ACC112 (cell line): ENCODE measurements at regions not wholly inside any gene's neighbourhood (a gene's known extent, or its start where the extent isn't known, plus 50 kb on each side); places are given as distances from the start of the nearest gene placed in this dataset.

Source experiments
- H2AFZ ChIP-seq: fragments of 200-600 bp; sonication (generic); one replicate; pipeline ENCODE4 v1.6.0; 2017; ENCODE audit warnings: antibody characterized with exemption, low read length; ENCODE audit not compliant: unreplicated experiment
- H3K27ac ChIP-seq: fragments of 200-600 bp; sonication (generic); 2 replicates; pipeline ENCODE4 v1.5.1; 2014; ENCODE audit warnings: low read depth, mild to moderate bottlenecking, antibody characterized with exemption, low read length, moderate library complexity
- H3K27me3 ChIP-seq: fragments of 200-600 bp; sonication (generic); 2 replicates; pipeline ENCODE4 v1.6.1; 2014; ENCODE audit warnings: mild to moderate bottlenecking, antibody characterized with exemption, low read length, moderate library complexity, mixed read lengths; ENCODE audit not compliant: insufficient read depth
- H3K36me3 ChIP-seq: fragments of 200-600 bp; sonication (generic); 2 replicates; pipeline ENCODE4 v1.6.1; 2016; ENCODE audit warnings: mild to moderate bottlenecking, antibody characterized with exemption, low read length, moderate library complexity, mixed read lengths; ENCODE audit not compliant: insufficient read depth
- H3K4me1 ChIP-seq: fragments of 200-600 bp; sonication (generic); one replicate; pipeline ENCODE4 v1.6.1; 2016; ENCODE audit warnings: low read length, mixed read lengths; ENCODE audit not compliant: insufficient read depth, unreplicated experiment, control insufficient read depth
- H3K4me3 ChIP-seq: fragments of 200-600 bp; sonication (generic); 2 replicates; pipeline ENCODE4 v1.5.1; 2014; ENCODE audit warnings: mild to moderate bottlenecking, low read depth, low read length
- H3K79me2 ChIP-seq: fragments of 200-600 bp; sonication (generic); one replicate; pipeline ENCODE4 v1.6.0; 2016; ENCODE audit warnings: low read length; ENCODE audit not compliant: control insufficient read depth, unreplicated experiment, insufficient read depth

DNA sequence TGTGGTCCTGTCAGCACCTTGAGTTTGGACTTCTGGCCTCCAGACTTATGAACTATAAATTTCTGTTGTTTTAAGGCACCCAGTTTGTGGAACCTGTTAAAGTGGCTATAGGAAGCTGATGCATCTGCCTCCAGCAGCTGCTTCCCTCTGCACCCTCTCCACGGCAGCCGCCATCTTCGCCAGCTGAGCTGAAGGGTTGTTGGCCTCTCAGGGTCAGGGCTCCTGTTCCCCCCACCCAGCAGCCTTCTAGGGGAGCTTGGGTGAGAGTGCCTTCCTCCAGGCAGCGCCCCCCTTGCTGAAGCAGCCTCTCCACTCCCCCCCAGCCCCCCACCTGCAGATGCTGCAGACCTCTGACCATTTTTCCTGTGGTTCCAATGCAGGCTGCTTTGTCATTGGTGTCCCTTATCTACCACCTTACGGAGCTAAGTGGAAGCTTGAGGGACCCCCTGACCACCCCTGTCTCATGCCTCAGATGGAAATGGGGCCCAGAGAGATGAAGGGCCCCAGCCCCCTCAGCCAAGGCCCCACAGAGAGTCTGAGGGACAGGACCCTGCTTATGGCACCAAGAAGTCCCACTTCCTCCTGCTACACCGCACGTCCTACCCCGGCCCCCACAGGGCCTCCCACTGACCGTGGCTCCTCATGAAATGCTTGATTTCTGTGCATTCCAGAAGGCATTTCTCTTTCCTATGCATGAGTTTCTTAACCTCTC, 61.4 kb upstream of the TLE3 start:
- no peak overlapping the region for H3K27ac ChIP-seq
- no peak overlapping the region for H2AFZ ChIP-seq
- H3K27me3 ChIP-seq = no peaks in the 10 kb centered on the region

GRCh38 chr15:70158309-70159000, 60.7 kb upstream of the TLE3 start:
- Histone ChIP-seq H3K4me3 (no peak overlapping the region), H2AFZ (no peak overlapping the region), H3K27ac (no peak overlapping the region), H3K4me1 (peaks cover 30% of the 10 kb centered on the region), H3K79me2 (no peaks in the 10 kb centered on the region), H3K36me3 (no peaks in the 10 kb centered on the region), H3K27me3 (no peaks in the 10 kb centered on the region)

More for the DNA sequence above, 61.4 kb upstream of the TLE3 start:
- Histone ChIP-seq H3K36me3 (no peaks in the 10 kb centered on the region), H3K4me3 (no peak overlapping the region), H3K4me1 (peaks cover 30% of the 10 kb centered on the region), H3K79me2 (no peaks in the 10 kb centered on the region)

DNA sequence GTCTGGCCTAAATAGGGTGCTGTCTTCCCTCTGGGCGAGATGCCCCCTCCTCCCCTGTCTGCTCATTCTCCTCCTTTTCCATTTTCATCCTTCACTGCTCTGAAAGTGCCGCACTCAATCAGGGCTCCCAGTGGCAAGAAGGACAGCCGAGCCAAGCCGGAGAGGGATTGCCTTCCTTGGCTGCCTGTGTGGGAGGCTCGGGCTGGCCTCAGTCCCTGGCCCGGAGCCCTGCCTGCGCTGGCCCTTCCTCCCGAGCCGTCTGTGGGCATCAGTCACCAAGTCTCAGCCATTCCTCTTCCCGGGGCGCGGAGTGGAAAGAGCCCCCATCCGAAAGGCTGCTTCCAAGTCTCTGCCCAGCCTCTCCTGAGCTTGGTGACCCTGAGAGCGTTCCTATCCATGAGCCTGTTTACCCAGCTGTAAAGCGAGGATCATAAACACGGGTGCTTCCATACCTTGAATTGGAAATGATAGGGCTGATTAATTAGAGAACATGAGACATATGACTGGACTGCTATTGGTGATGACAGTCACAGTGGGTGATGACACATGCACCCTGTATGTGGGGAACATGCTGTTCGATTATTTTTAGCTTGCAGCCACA, 59.1 kb upstream of the TLE3 start:
- H3K27ac ChIP-seq = peak overlapping the region; percentile 29; the same call in 1 of the 2 replicates
- H2AFZ ChIP-seq = peak overlapping the region; percentile 17
- H3K79me2 ChIP-seq = no peaks in the 10 kb centered on the region
- peaks cover 30% of the 10 kb centered on the region for H3K4me1 ChIP-seq
- peak overlapping the region; percentile 17; the same call in 1 of the 2 replicates for H3K4me3 ChIP-seq
- H3K36me3 ChIP-seq = no peaks in the 10 kb centered on the region
- no peaks in the 10 kb centered on the region for H3K27me3 ChIP-seq

- Histone ChIP-seq H3K36me3 (no peaks in the 10 kb centered on the region), H3K4me3 (no peak overlapping the region), H2AFZ (no peak overlapping the region), H3K4me1 (peaks cover 20% of the 10 kb centered on the region), H3K27ac (no peak overlapping the region), H3K27me3 (no peaks in the 10 kb centered on the region), H3K79me2 (no peaks in the 10 kb centered on the region)
These were observed 57.1 kb upstream of the TLE3 start for GRCh38 chr15:70154718-70155347.

GRCh38 chr15:70153921-70154717, 56.4 kb upstream of the TLE3 start:
- H3K4me3 ChIP-seq = no peak overlapping the region
- H3K36me3 ChIP-seq = no peaks in the 10 kb centered on the region
- no peak overlapping the region for H2AFZ ChIP-seq
- no peak overlapping the region for H3K27ac ChIP-seq
- H3K27me3 ChIP-seq = no peaks in the 10 kb centered on the region
- peaks cover 20% of the 10 kb centered on the region for H3K4me1 ChIP-seq
- no peaks in the 10 kb centered on the region for H3K79me2 ChIP-seq

DNA sequence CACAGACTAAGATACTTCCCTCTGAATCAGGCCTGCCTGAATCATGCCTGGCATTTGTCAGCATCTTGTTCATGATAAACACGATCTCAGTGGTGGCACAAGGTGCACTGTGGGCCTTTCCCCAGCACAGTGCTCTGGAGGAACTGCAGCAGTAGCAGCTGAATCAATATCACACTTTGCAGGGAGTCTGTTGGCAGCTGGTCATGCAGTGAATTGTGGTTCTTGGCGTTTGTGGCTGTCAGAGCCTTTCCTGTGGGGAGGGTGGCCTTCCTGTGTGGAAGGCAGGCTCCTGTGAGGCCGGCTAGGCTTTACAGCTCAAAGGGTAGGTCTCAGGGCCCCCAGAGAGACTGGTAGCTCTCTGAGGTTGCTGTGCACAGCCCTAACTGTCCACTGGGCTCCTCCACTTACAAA, 54.4 kb upstream of the TLE3 start:
- H3K4me1 ChIP-seq = peaks cover 9% of the 10 kb centered on the region
- H3K4me3 ChIP-seq = no peak overlapping the region
- H3K36me3 ChIP-seq = no peaks in the 10 kb centered on the region
- H2AFZ ChIP-seq = no peak overlapping the region
- no peaks in the 10 kb centered on the region for H3K79me2 ChIP-seq
- H3K27ac ChIP-seq = no peak overlapping the region
- no peaks in the 10 kb centered on the region for H3K27me3 ChIP-seq

DNA sequence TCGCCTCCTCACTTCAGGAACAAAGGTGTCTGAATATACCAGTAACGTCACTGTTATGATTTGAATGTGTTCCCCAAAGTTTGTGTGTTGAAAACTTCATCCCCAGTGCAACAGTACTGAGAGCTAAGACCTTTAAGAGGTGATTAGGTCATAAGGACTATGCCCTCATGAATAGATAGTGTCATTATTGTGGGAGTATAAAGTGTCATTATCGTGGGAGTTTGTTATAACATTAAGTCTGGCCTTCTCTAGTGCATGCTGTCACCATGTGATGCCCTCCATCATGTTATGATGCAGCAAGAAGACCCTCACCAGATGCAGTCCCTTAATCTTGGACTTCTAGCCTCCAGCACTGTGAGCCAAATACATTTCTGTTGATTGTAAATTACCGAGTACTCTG, 53.7 kb upstream of the TLE3 start:
- Histone ChIP-seq H3K4me1 (peaks cover 4% of the 10 kb centered on the region), H3K79me2 (no peaks in the 10 kb centered on the region), H2AFZ (no peak overlapping the region), H3K27me3 (no peaks in the 10 kb centered on the region), H3K4me3 (no peak overlapping the region), H3K36me3 (no peaks in the 10 kb centered on the region), H3K27ac (no peak overlapping the region)

- H3K27ac ChIP-seq = no peak overlapping the region
- H2AFZ ChIP-seq = no peak overlapping the region
- no peaks in the 10 kb centered on the region for H3K36me3 ChIP-seq
- H3K27me3 ChIP-seq = no peaks in the 10 kb centered on the region
- H3K79me2 ChIP-seq = no peaks in the 10 kb centered on the region
- no peaks in the 10 kb centered on the region for H3K4me1 ChIP-seq
- H3K4me3 ChIP-seq = no peak overlapping the region
These were observed 53.3 kb upstream of the TLE3 start for GRCh38 chr15:70151003-70151402.

GRCh38 chr15:70150405-70150747, 52.7 kb upstream of the TLE3 start:
- H3K27me3 ChIP-seq = no peaks in the 10 kb centered on the region
- H3K79me2 ChIP-seq = no peaks in the 10 kb centered on the region
- H3K4me3 ChIP-seq = no peak overlapping the region
- no peaks in the 10 kb centered on the region for H3K36me3 ChIP-seq
- no peak overlapping the region for H3K27ac ChIP-seq
- no peak overlapping the region for H2AFZ ChIP-seq
- H3K4me1 ChIP-seq = no peaks in the 10 kb centered on the region

- Histone ChIP-seq H3K36me3 (no peaks in the 10 kb centered on the region), H3K79me2 (no peaks in the 10 kb centered on the region), H3K27ac (no peak overlapping the region), H3K4me1 (no peaks in the 10 kb centered on the region), H3K27me3 (no peaks in the 10 kb centered on the region), H3K4me3 (no peak overlapping the region), H2AFZ (no peak overlapping the region)
These were observed 52.1 kb upstream of the TLE3 start for GRCh38 chr15:70149667-70150404.
